OCI-LY7 (cell line): ENCODE measurements at regions not wholly inside any gene's neighbourhood (a gene's known extent, or its start where the extent isn't known, plus 50 kb on each side); places are given as distances from the start of the nearest gene placed in this dataset.

Experiments used
- BruUV-seq: library from RNA; stranded (reverse); fragments of 400-500 nt; replicated peaks from 2 replicates; lab custom pipeline; 2021; lab: Mats Ljungman, UMichigan
- CTCF ChIA-PET: fragments of 300-600 bp; sonication (Branson Sonifier 250); formaldehyde crosslinking; loops from one replicate; lab custom pipeline; 2022; ENCODE audit warnings: antibody characterized with exemption; ENCODE audit not compliant: unreplicated experiment; lab: Charles Lee
- POLR2A ChIA-PET: fragments of 300-600 bp; sonication (Branson Sonifier 250); formaldehyde crosslinking; loops from one replicate; lab custom pipeline; 2022; ENCODE audit warnings: antibody characterized with exemption; lab: Charles Lee
- DNase-seq: peaks from one replicate; pipeline ENCODE4 v3.0.0-alpha.2; 2015; ENCODE audit warnings: low spot score
- H2AFZ ChIP-seq: fragments of 200-600 bp; sonication (generic), shearing (Covaris generic); 2 replicates; pipeline ENCODE4 v1.6.1; 2014; ENCODE audit warnings: mild to moderate bottlenecking, antibody characterized with exemption, low read length, moderate library complexity
- H3K27ac ChIP-seq: fragments of 200-600 bp; sonication (generic); 2 replicates; pipeline ENCODE4 v1.5.1; 2014; ENCODE audit warnings: mixed run types, low read depth, mild to moderate bottlenecking, moderate library complexity, low read length, inconsistent platforms; ENCODE audit not compliant: poor library complexity, severe bottlenecking
- H3K36me3 ChIP-seq: fragments of 200-600 bp; sonication (generic); 2 replicates; pipeline ENCODE4 v1.6.1; 2014; ENCODE audit warnings: mild to moderate bottlenecking, antibody characterized with exemption, low read length, moderate library complexity, mixed read lengths; ENCODE audit not compliant: insufficient read depth
- H3K4me1 ChIP-seq: fragments of 200-600 bp; sonication (generic); 2 replicates; pipeline ENCODE4 v1.5.1; 2014; ENCODE audit warnings: mild to moderate bottlenecking, low read length; ENCODE audit not compliant: insufficient read depth, poor library complexity, severe bottlenecking
- H3K4me2 ChIP-seq: fragments of 200-600 bp; sonication (generic); 2 replicates; pipeline ENCODE4 v1.6.1; 2014; ENCODE audit warnings: mild to moderate bottlenecking, low read length
- H3K4me3 ChIP-seq: fragments of 200-600 bp; sonication (generic); 2 replicates; pipeline ENCODE4 v1.5.1; 2014; ENCODE audit warnings: mild to moderate bottlenecking, low read depth, low read length; ENCODE audit not compliant: poor library complexity, severe bottlenecking
- H3K79me2 ChIP-seq: fragments of 200-600 bp; sonication (generic); 2 replicates; pipeline ENCODE4 v1.6.1; 2016; ENCODE audit warnings: low read depth, mild to moderate bottlenecking, low read length, moderate library complexity, mixed read lengths; ENCODE audit not compliant: insufficient read depth
- H3K9me2 ChIP-seq: fragments of 200-600 bp; sonication (generic); 2 replicates; pipeline ENCODE4 v1.6.1; 2016; ENCODE audit warnings: mild to moderate bottlenecking, low read length, mixed read lengths; ENCODE audit not compliant: insufficient read depth
- H3K9me3 ChIP-seq: fragments of 200-600 bp; sonication (generic); 2 replicates; pipeline ENCODE4 v1.6.1; 2014; ENCODE audit warnings: mild to moderate bottlenecking, mixed run types, low read length, mixed read lengths
- H4K20me1 ChIP-seq: fragments of 200-600 bp; sonication (generic); 2 replicates; pipeline ENCODE4 v1.6.1; 2014; ENCODE audit warnings: mild to moderate bottlenecking, antibody characterized with exemption, low read length, moderate library complexity, mixed read lengths; ENCODE audit not compliant: insufficient read depth
- EZH2phosphoT487 ChIP-seq: fragments of 200-600 bp; sonication (generic); IDR thresholded peaks from 2 replicates; pipeline ENCODE4 v1.6.1; 2018; ENCODE audit warnings: low read depth, borderline replicate concordance, mild to moderate bottlenecking, mixed run types, antibody characterized with exemption, low read length, moderate library complexity, mixed read lengths
- intact Hi-C: fragments of 100-400 bp; cut with micrococcal nuclease; formaldehyde crosslinking; loops from one replicate; pipeline ENCODE4 v1.10.0; 2022; ENCODE audit not compliant: unreplicated experiment
- TF ChIP-seq, protein P1 (sequence below): fragments of 200-600 bp; sonication (generic); conservative IDR thresholded peaks from 2 replicates; pipeline ENCODE4 v1.5.1; 2014; ENCODE audit warnings: mild to moderate bottlenecking, antibody characterized with exemption, low read length, moderate library complexity, mixed read lengths

DNA sequence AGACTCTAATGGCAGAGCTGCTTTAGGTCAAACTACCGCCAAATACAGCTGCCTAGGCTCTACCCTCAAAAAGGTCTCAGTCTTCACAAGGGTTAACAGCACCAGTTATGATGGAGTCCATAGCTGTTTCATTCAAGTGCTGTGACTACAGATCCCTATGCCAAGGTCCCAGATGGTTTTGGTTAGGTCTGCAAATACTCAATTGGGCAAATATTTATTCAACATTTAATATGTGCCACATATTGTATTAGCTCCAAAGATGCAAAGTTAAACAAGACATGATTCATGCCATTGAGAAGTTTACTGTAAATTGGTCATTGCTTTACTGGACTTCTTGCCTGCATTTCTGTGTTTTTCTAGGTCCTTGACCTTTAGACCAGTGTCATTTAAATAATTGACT is 55.8 kb upstream of the TFAP2D start:
- H3K4me2 ChIP-seq = no peak overlapping the region
- no peak for DNase-seq
- no peaks in the 10 kb centered on the region for H3K4me1 ChIP-seq
- POLR2A ChIA-PET = interaction anchor here (0.8 kb wide), 1 partner anchor 63 kb away, joined by 3 read pairs; no protein-coding TSS in a partner anchor
- no peak overlapping the region for H2AFZ ChIP-seq
- no peaks in the 10 kb centered on the region for H3K9me3 ChIP-seq
- no peak overlapping the region for H3K27ac ChIP-seq
- CTCF ChIA-PET = no interaction called here
- TF ChIP-seq EZH2phosphoT487 = no peak
- TF ChIP-seq, protein P1, sequence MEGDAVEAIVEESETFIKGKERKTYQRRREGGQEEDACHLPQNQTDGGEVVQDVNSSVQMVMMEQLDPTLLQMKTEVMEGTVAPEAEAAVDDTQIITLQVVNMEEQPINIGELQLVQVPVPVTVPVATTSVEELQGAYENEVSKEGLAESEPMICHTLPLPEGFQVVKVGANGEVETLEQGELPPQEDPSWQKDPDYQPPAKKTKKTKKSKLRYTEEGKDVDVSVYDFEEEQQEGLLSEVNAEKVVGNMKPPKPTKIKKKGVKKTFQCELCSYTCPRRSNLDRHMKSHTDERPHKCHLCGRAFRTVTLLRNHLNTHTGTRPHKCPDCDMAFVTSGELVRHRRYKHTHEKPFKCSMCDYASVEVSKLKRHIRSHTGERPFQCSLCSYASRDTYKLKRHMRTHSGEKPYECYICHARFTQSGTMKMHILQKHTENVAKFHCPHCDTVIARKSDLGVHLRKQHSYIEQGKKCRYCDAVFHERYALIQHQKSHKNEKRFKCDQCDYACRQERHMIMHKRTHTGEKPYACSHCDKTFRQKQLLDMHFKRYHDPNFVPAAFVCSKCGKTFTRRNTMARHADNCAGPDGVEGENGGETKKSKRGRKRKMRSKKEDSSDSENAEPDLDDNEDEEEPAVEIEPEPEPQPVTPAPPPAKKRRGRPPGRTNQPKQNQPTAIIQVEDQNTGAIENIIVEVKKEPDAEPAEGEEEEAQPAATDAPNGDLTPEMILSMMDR = no peak
- no TSS peak for BruUV-seq
- no peaks in the 10 kb centered on the region for H3K36me3 ChIP-seq
- no peak overlapping the region for H3K4me3 ChIP-seq
- intact Hi-C loops = no loop called here
- H3K9me2 ChIP-seq = no peaks in the 10 kb centered on the region
- no peaks in the 10 kb centered on the region for H3K79me2 ChIP-seq
- no peaks in the 10 kb centered on the region for H4K20me1 ChIP-seq

DNA sequence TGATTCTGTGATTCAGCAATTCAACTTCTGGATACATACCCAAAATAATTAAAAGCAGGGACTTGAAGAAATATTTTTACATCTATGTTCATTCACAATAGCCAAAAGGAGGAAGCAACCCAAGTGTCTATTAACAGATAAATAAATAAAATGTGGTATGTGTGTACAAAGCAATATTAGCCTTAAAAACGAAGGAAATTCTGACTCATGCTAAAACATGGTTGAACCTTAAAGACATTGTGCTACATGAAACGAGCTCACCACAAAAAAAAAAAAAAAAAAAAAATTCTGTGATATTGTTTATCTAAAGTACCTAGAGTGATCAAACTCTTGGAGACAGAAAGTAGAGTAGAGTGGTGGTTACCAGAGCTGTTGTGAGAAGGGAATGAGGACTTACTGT is 54.8 kb upstream of the TFAP2D start:
- Histone ChIP-seq H3K27ac (no peak overlapping the region), H3K9me3 (no peaks in the 10 kb centered on the region), H3K4me3 (no peak overlapping the region), H3K4me1 (no peaks in the 10 kb centered on the region), H3K36me3 (no peaks in the 10 kb centered on the region), H3K79me2 (no peaks in the 10 kb centered on the region), H3K9me2 (no peaks in the 10 kb centered on the region), H4K20me1 (no peaks in the 10 kb centered on the region), H3K4me2 (no peak overlapping the region), H2AFZ (no peak overlapping the region)
- BruUV-seq = no TSS peak
- ChIA-PET POLR2A (interaction anchor here (0.9 kb wide), 1 partner anchor 83 kb away, joined by 3 read pairs; no protein-coding TSS in a partner anchor), CTCF (no interaction called here)
- intact Hi-C loops = no loop called here
- TF ChIP-seq EZH2phosphoT487 = no peak
- TF ChIP-seq, protein P1 = no peak
- no peak for DNase-seq

DNA sequence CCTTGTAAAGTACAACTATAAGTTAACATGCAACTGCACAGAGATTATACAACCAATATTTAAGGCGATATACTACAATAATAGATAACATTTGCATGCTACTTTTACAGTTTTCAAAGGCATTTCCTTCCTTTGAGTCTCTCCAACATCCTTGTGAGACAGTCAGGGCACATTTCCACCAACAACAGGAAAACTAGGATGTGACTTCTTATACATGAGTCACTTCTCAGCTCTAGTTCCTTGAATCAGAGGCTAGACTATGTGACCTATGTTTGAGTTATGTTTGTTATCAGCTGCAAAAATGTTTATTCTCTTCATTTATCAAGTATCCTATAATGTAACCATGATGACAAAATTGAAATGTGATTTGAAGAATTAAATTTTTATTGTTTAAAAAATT is 51.7 kb upstream of the TFAP2D start:
- Histone ChIP-seq H3K27ac (no peak overlapping the region), H3K4me2 (no peak overlapping the region), H3K79me2 (no peaks in the 10 kb centered on the region), H3K9me2 (no peaks in the 10 kb centered on the region), H3K9me3 (no peaks in the 10 kb centered on the region), H4K20me1 (no peaks in the 10 kb centered on the region), H2AFZ (no peak overlapping the region), H3K4me3 (no peak overlapping the region), H3K4me1 (no peaks in the 10 kb centered on the region), H3K36me3 (no peaks in the 10 kb centered on the region)
- intact Hi-C loops = no loop called here
- POLR2A ChIA-PET = no interaction called here
- no TSS peak for BruUV-seq
- TF ChIP-seq EZH2phosphoT487 = no peak
- TF ChIP-seq, protein P1 = no peak
- CTCF ChIA-PET = no interaction called here
- no peak for DNase-seq
